ENCODE measurements at regions not wholly inside any gene's neighbourhood (a gene's known extent, or its start where the extent isn't known, plus 50 kb on each side); places are given as distances from the start of the nearest gene placed in this dataset.
A peak's percentile ranks its signal among the peaks of the same experiment; 100 is the strongest.

- TF ChIP-seq ARID4B (CRISPR knock-in tag; IDR thresholded peaks at IDR 0.05; ENCODE audit: borderline replicate concordance) (no peak), MYBL2 (CRISPR knock-in tag; IDR thresholded peaks at IDR 0.05) (no peak), ATF1 (CRISPR knock-in tag; IDR thresholded peaks at IDR 0.05) (no peak), CREM (CRISPR knock-in tag; IDR thresholded peaks at IDR 0.05) (no peak)
Observed at GRCh38 chr4:140233791-140234696, 80.1 kb upstream of the MAML3 start (continued).

DNA sequence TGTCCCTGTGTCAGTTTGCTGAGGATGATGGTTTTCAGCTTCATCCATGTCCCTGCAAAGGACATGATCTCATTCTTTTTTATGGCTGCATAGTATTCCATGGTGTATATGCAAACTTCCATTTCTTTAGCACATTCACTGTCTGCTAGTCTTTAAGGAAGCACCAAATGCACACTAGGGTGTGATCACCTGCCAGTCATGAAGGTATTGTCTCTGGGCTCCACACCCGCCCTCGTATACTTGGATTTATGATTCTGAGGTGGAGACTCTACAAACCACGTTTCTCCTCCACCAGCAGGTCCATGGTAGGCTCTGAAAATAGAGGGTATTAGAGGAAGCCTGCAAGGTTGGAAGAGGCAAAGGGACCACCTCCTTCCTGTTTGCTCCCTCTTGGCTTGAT is 75.9 kb upstream of the MAML3 start:
- Mint-ChIP-seq H3K27me3 (ENCODE audit: low read depth) (no peaks in the 10 kb centered on the region), H3K36me3 (peaks cover 3% of the 10 kb centered on the region; the same call in 1 of the 2 replicates), H3K9me3 (peaks cover 4% of the 10 kb centered on the region), H3K4me1 (peaks cover 37% of the 10 kb centered on the region), H3K27ac (no peak overlapping the region), H3K4me3 (no peak overlapping the region)
- TF ChIP-seq ATF1 (CRISPR knock-in tag; IDR thresholded peaks at IDR 0.05) (no peak), NR1H2 (CRISPR knock-in tag; IDR thresholded peaks at IDR 0.05) (no peak)
- POLR2A ChIA-PET = no interaction called here
- ATAC-seq (no peak), DNase-seq (ENCODE audit: low spot score) (no peak)
- CTCF ChIA-PET = no interaction called here

DNA sequence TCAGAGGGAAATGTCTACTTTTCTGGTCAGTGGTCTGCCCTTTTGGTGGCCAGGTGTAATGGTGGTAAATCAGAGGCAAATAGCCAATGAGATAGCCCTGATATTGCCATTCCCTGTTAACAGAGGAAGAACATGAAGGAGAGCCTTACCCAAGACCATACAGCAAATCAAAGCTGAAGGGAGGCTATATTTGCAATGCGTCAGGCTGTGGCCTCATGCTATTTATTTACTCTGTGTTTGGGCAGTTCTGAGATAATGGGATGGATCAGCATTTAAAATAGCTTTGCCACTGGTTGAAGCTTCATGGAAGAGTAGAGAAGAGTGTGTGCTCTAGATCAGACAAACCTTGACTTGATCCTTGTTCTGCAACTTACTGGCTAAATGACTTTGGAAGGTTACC is 73.3 kb upstream of the MAML3 start:
- H3K9me3 Mint-ChIP-seq = peaks cover 4% of the 10 kb centered on the region
- no peaks in the 10 kb centered on the region for H3K27me3 Mint-ChIP-seq (ENCODE audit: low read depth)
- no peak for TF ChIP-seq ZNF423 (CRISPR knock-in tag; IDR thresholded peaks at IDR 0.05)
- TF ChIP-seq, protein P1, sequence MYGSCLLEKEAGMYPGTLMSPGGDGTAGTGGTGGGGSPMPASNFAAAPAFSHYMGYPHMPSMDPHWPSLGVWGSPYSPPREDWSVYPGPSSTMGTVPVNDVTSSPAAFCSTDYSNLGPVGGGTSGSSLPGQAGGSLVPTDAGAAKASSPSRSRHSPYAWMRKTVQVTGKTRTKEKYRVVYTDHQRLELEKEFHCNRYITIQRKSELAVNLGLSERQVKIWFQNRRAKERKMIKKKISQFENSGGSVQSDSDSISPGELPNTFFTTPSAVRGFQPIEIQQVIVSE (CRISPR knock-in tag; IDR thresholded peaks at IDR 0.05; ENCODE audit: borderline replicate concordance) = no peak
- no peak for TF ChIP-seq ZNF263 (CRISPR knock-in tag; IDR thresholded peaks at IDR 0.05; ENCODE audit: low read depth)
- no peak for TF ChIP-seq ZNF121 (CRISPR knock-in tag; IDR thresholded peaks at IDR 0.05)
- TF ChIP-seq SP1 (CRISPR knock-in tag; conservative IDR thresholded peaks at IDR 0.05) = no peak
- TF ChIP-seq NR1H2 (CRISPR knock-in tag; IDR thresholded peaks at IDR 0.05) = no peak
- TF ChIP-seq, protein P2, sequence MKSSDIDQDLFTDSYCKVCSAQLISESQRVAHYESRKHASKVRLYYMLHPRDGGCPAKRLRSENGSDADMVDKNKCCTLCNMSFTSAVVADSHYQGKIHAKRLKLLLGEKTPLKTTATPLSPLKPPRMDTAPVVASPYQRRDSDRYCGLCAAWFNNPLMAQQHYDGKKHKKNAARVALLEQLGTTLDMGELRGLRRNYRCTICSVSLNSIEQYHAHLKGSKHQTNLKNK (CRISPR knock-in tag; IDR thresholded peaks at IDR 0.05) = no peak
- TF ChIP-seq, protein P3, sequence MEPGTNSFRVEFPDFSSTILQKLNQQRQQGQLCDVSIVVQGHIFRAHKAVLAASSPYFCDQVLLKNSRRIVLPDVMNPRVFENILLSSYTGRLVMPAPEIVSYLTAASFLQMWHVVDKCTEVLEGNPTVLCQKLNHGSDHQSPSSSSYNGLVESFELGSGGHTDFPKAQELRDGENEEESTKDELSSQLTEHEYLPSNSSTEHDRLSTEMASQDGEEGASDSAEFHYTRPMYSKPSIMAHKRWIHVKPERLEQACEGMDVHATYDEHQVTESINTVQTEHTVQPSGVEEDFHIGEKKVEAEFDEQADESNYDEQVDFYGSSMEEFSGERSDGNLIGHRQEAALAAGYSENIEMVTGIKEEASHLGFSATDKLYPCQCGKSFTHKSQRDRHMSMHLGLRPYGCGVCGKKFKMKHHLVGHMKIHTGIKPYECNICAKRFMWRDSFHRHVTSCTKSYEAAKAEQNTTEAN (CRISPR knock-in tag; IDR thresholded peaks at IDR 0.05) = no peak
- no peak for TF ChIP-seq MXD4 (CRISPR knock-in tag; IDR thresholded peaks at IDR 0.05; ENCODE audit: borderline replicate concordance)
- peaks cover 27% of the 10 kb centered on the region for H3K4me1 Mint-ChIP-seq
- peaks cover 3% of the 10 kb centered on the region; the same call in 1 of the 2 replicates for H3K36me3 Mint-ChIP-seq
- ChIA-PET POLR2A (no interaction called here), CTCF (interaction anchor here (1.4 kb wide), 1 partner anchor 11 kb away, joined by 3 read pairs; no protein-coding TSS in a partner anchor)
- DNase-seq (ENCODE audit: low spot score) (no peak), ATAC-seq (peak; percentile 41)
- no peak overlapping the region for H3K27ac Mint-ChIP-seq
- no peak overlapping the region for H3K4me3 Mint-ChIP-seq

Measured in WTC11 (cell line).